SJSA1 (cell line): ENCODE measurements at regions not wholly inside any gene's neighbourhood (a gene's known extent, or its start where the extent isn't known, plus 50 kb on each side); places are given as distances from the start of the nearest gene placed in this dataset.

Source experiments
- DNase-seq, 2 experiments: peaks; one replicate each; pipeline ENCODE4 v3.0.0-alpha.2; 2015 to 2020; ENCODE audit warnings: low spot score in 2 of 2, low read depth in 1 of 2
- H3K27ac ChIP-seq: fragments of 250-450 bp; sonication (Bioruptor Pico); 2 replicates; pipeline ENCODE4 v1.5.1; 2020; ENCODE audit warnings: mild to moderate bottlenecking, moderate library complexity
- H3K27me3 ChIP-seq: fragments of 250-450 bp; sonication (Bioruptor Pico); replicated peaks from 2 replicates; pipeline ENCODE4 v1.5.1; 2020; ENCODE audit warnings: mild to moderate bottlenecking, moderate library complexity
- H3K36me3 ChIP-seq: fragments of 250-450 bp; sonication (Bioruptor Pico); 2 replicates; pipeline ENCODE4 v1.5.1; 2020; ENCODE audit warnings: mild to moderate bottlenecking
- H3K4me1 ChIP-seq: fragments of 250-450 bp; sonication (Bioruptor Pico); replicated peaks from 2 replicates; pipeline ENCODE4 v1.6.1; 2021; ENCODE audit warnings: mild to moderate bottlenecking
- H3K4me3 ChIP-seq: fragments of 250-450 bp; sonication (Bioruptor Pico); 2 replicates; pipeline ENCODE4 v1.5.1; 2020; ENCODE audit warnings: mild to moderate bottlenecking
- H3K9me3 ChIP-seq: fragments of 250-450 bp; sonication (Bioruptor Pico); replicated peaks from 2 replicates; pipeline ENCODE4 v1.5.1; 2020; ENCODE audit warnings: mild to moderate bottlenecking

GRCh38 chr1:97017895-97018294, 296.3 kb downstream of the PTBP2 start:
- Histone ChIP-seq H3K4me3 (no peak overlapping the region), H3K9me3 (no peaks in the 10 kb centered on the region), H3K27me3 (no peaks in the 10 kb centered on the region), H3K27ac (no peak overlapping the region), H3K4me1 (no peaks in the 10 kb centered on the region), H3K36me3 (no peaks in the 10 kb centered on the region)
- no peak for DNase-seq
